Suppressor macrophage treated with lipopolysaccharide for 4 hours (primary cell): ENCODE measurements at regions not wholly inside any gene's neighbourhood (a gene's known extent, or its start where the extent isn't known, plus 50 kb on each side); places are given as distances from the start of the nearest gene placed in this dataset.
A peak's percentile ranks its signal among the peaks of the same experiment; 100 is the strongest.

Experiments used
- DNase-seq: peaks from one replicate; pipeline ENCODE4 v3.0.0-alpha.2; 2020

GRCh38 chr1:119565131-119565772 lies 58.2 kb downstream of the HSD3B1 start:
- DNase-seq = peak; percentile 63

- DNase-seq = no peak
These were observed 62.1 kb downstream of the HSD3B1 start for GRCh38 chr1:119569095-119569494.
